Smooth muscle cell of the brain vasculature (primary cell): ENCODE measurements at regions not wholly inside any gene's neighbourhood (a gene's known extent, or its start where the extent isn't known, plus 50 kb on each side); places are given as distances from the start of the nearest gene placed in this dataset.
"Not testable (repeated sequence)": the region's sequence is repeated elsewhere in the genome, so short reads cannot be mapped to it uniquely, and the experiment has no call there.

Experiments
- DNase-seq: peaks from one replicate; pipeline ENCODE4 v3.0.0-alpha.2; 2012; ENCODE audit warnings: low read depth, low spot score

GRCh38 chr2:133878326-133878725 is 310.1 kb upstream of the NCKAP5 start:
- no peak for DNase-seq

- no peak for DNase-seq
These were observed 311.4 kb upstream of the NCKAP5 start for GRCh38 chr2:133879703-133880102.

GRCh38 chr2:133882159-133882558 is 313.9 kb upstream of the NCKAP5 start:
- not testable (repeated sequence) for DNase-seq

GRCh38 chr2:133884739-133885381 is 316.6 kb upstream of the NCKAP5 start:
- DNase-seq = no peak

- no peak for DNase-seq
These were observed 317.6 kb upstream of the NCKAP5 start for GRCh38 chr2:133885847-133886246.

- peak; percentile 15 for DNase-seq
These were observed 318.7 kb upstream of the NCKAP5 start for GRCh38 chr2:133886735-133887675.

- no peak for DNase-seq
These were observed 319.4 kb upstream of the NCKAP5 start for GRCh38 chr2:133887676-133888040.

- no peak for DNase-seq
These were observed 319.8 kb upstream of the NCKAP5 start for GRCh38 chr2:133888107-133888506.

- no peak for DNase-seq
These were observed 320.5 kb upstream of the NCKAP5 start for GRCh38 chr2:133888621-133889219.

GRCh38 chr2:133892352-133892913 is 324.2 kb upstream of the NCKAP5 start:
- DNase-seq = no peak

- no peak for DNase-seq
These were observed 326.2 kb upstream of the NCKAP5 start for GRCh38 chr2:133894429-133894828.

- DNase-seq = not testable (repeated sequence)
These were observed 329.6 kb upstream of the NCKAP5 start for GRCh38 chr2:133897838-133898237.

- DNase-seq = no peak
These were observed 332.6 kb upstream of the NCKAP5 start for GRCh38 chr2:133900909-133901308.

GRCh38 chr2:133906396-133906795 is 338.1 kb upstream of the NCKAP5 start:
- no peak for DNase-seq

- no peak for DNase-seq
These were observed 338.7 kb upstream of the NCKAP5 start for GRCh38 chr2:133906926-133907325.

- DNase-seq = no peak
These were observed 339.9 kb upstream of the NCKAP5 start for GRCh38 chr2:133908171-133908570.

- DNase-seq = no peak
These were observed 335.7 kb upstream of the MGAT5 start for GRCh38 chr2:133918141-133918540.

GRCh38 chr2:133919285-133919684 is 334.6 kb upstream of the MGAT5 start:
- DNase-seq = no peak

GRCh38 chr2:133927894-133928293 is 326.0 kb upstream of the MGAT5 start:
- DNase-seq = no peak

- no peak for DNase-seq
These were observed 317.8 kb upstream of the MGAT5 start for GRCh38 chr2:133936096-133936495.

- no peak for DNase-seq
These were observed 317.3 kb upstream of the MGAT5 start for GRCh38 chr2:133936601-133937000.

GRCh38 chr2:133937669-133938068 is 316.2 kb upstream of the MGAT5 start:
- DNase-seq = no peak
